HG02938 (cell line): ENCODE measurements at regions not wholly inside any gene's neighbourhood (a gene's known extent, or its start where the extent isn't known, plus 50 kb on each side); places are given as distances from the start of the nearest gene placed in this dataset.

Experiments
- ATAC-seq: cut with Tn5 transposase; IDR thresholded peaks from one replicate; pipeline ENCODE4 v1.9.1; 2021; ENCODE audit warnings: mild to moderate bottlenecking, moderate library complexity; ENCODE audit not compliant: unreplicated experiment

DNA sequence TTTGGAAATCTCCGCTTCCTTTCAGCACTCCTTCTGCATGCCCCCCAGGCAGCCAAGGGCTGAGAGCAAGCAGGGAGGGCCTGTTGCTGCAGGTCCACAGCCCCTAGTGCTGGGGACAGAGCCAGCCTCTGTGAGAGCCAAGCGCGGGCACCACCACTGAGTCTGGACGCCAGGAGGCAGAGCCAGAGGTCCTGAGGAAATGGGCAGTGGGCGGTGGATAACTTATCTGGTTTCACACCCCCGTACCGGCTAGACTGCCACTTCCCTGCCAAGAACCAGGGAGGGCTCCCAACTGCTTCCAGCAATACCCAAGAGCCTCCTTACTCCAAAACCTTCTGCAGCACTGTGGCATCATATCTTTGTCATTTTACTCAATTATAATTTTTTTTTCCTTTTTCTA lies 141.6 kb upstream of the IGF1R start:
- ATAC-seq = no peak

DNA sequence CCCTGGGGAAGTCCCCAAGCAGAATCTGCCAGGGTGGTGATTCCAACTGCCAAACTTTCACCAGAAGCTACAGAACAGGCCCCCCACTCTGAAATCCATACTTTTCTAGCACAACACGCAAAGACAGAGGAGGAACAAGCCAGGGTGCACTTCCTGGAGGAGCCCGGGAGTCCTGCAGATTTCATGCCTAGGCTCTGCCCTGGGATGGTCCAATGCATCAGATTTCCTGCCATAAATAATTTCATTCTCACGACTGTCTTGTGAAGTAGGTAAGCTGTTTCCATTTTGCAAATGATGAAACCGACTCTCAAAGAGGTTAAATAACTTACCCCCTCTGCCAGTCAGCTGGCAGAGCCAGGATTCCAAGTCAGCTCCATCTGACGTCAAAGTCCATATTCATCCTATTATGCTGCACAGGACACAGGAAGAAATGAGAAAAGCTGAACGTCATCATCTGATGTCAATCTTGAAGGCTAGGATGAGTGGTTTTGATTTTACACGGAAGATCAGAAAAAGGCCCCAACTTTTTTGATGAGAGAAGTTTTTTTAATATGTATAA lies 134.8 kb upstream of the IGF1R start:
- ATAC-seq = no peak

DNA sequence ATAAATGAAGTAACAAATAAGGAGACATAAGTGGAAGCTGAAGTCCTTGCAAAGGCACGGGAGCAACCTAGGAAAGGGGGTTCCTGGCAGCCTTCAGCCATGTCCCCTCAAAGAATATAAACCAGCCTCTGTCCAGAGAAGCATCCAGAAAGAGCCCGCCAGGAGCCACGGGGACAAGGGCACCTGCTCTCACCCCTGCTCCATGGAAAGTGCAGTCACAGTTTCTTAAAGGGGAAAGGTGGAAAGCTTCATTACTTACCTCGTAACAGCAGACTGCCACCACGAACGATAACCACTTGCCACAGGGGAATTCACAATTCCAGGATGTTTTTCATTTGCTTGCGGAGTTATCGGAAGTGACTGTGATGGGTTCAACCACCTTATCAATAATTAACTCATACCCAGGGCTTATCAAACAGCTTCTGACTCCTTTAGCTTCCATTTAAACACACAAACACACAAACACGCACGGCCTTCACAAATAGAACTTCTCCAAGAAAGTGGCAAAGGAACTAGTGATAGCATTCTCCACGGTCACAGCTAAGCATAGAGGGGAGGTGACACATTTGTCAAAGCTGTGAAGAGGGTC lies 134.2 kb upstream of the IGF1R start:
- ATAC-seq = no peak

DNA sequence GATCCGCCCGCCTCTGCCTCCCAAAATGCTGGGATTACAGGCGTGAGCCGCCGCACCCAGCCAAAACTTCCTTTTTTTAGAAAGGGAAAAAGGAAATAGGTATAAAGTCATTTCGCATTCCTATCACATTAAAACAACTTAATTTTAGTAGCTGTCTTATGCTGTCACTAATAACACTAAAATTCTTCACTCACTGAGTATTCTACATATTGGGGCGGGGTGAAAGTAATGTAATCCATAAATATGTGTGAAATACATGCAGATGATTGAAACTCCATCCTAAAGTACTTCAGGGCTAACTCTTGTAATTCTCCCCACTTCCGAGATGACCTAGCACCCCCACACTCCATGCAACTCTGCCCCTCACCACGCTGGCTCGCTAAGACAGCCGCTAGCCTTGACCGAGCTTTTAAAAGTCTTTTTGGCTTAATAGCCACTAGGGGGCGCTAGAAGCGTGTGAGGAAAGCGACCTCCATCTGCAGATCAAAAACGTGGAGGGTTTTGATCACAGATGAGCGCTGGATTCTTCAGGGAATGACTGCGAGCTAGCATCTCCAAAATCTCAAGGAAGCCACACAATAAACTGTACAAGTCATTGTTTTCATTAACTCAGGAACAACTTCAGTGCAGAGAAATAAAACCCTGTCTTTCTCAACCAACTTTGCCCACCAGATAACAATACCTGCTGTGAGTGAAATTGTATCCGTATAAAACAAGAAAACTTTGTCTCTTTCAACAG lies 129.3 kb upstream of the IGF1R start:
- ATAC-seq = peak; percentile 83

- no peak for ATAC-seq
These were observed 128.4 kb upstream of the IGF1R start for GRCh38 chr15:98519767-98520550.

DNA sequence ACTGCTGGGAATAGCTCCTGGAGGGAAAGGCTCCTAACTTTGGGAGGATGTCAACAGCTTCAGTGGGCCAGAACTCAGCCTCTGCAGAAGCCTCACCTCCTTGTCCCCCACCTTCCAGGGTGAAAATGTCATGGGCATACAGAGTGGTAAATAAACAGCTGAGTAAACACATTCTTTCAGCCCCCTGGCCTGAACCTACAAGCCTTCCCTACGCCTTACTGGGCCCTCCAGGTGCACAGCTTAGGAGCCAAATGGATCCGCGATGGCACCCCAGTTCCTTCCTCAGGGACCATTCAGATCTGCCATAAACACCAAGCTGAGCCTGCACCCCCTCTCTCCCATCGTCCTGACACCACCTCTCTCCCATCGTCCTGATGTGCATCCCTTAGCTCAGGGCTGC lies 126.2 kb upstream of the IGF1R start:
- no peak for ATAC-seq

GRCh38 chr15:98523912-98524662 lies 124.3 kb upstream of the IGF1R start:
- ATAC-seq = no peak

DNA sequence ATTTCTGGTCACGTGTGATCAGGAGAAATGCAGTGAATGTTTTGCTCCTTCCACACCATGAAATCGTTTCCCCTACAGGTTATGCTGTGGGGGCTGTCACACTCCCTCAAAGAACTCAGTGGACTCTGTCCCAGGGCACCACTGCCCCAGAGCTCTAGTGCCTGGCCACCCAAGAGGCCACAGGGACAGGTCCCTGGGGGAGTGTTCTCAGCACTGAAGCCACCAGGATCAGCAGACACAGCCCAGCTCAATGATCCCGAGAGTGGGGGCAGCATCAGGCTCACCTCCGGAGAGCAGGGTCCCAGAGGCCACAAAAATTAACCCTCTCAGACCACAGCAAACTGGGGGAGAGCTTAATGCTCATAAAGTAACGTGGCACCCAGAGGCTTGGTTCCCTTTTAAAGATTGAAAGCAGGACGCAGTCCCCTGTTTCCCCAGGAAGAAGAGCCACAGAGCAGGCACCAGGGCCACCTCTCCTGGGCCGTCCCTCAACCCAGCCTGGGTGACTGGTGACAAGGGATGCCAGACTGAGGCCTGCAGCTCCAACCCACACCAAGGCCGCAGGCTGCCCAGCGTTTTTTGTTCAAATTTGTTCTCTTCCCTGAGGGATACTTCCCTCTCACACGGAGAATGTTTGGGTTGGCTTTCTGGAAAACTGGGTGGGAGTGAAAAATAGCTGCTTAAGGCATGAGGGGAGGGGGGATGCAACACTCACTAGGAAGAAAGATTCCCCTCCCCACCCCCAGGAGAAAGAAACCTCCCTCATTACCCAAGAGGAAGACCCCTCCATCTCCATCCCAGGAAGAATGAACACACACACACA lies 123.3 kb upstream of the IGF1R start:
- ATAC-seq = no peak

GRCh38 chr15:98525661-98526001 lies 122.7 kb upstream of the IGF1R start:
- no peak for ATAC-seq

- ATAC-seq = no peak
These were observed 122.2 kb upstream of the IGF1R start for GRCh38 chr15:98526094-98526493.

- ATAC-seq = no peak
These were observed 120.2 kb upstream of the IGF1R start for GRCh38 chr15:98528046-98528725.

DNA sequence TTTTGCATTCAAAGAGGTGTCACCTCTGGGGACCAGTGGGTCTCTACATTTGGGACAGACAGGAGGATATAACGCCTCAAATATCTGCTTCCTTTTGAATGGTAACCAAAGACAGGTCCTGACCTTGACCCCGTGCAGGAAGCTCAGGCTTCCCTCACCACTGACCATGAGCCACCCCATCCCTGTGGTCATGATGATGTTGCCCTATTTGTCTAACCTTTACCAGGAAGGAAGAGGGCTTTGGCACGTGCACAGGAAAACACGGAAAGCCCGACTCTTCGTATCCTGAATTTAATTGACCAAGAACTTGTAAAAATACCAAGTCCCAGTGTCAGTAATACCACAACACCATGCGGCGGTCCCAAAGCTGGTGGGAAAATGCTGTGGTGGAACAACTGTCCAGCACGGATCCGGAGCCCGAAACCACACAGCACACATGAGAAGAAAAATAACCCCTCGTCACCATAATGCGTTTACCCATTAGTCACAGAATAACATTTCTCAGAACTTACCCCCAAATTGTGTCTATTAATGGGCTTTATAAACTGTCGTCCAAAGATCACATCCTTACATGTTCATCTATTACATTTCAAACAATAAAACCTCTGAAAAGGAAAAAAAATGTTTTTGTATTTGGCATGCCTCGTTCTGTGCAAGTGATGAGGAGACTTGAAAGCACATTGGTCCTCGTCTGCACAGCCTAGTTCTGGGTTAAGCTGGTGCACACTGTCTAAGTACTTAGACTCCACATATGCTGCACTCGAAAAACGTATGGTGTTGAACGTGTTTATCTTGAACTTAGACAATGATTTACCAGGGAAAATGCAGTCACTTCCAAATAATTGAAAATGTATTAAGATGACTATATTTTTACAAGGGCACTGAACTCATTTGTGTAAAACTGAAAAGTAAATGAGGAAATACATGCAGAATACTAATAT lies 118.9 kb upstream of the IGF1R start:
- no peak for ATAC-seq

DNA sequence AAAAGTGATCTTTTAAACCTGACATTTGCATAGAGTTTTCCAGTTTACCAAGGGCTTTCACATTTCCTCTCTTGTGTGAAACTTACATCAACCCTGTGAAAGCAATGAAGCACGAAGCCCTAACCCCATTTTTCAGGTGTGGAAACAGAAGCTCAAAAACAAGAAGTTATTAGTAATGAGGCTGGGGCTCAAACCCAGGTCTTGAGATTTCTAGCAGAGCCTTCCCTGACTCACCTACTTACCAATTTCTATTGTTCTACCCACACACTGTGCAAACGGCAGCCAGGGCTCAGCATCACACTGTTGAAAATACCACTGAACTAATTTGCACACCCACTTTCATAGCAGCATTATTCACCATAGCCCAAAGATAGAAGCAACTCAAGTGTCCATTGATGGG lies 117.8 kb upstream of the IGF1R start:
- ATAC-seq = no peak

GRCh38 chr15:98532063-98532462 lies 116.3 kb upstream of the IGF1R start:
- no peak for ATAC-seq

DNA sequence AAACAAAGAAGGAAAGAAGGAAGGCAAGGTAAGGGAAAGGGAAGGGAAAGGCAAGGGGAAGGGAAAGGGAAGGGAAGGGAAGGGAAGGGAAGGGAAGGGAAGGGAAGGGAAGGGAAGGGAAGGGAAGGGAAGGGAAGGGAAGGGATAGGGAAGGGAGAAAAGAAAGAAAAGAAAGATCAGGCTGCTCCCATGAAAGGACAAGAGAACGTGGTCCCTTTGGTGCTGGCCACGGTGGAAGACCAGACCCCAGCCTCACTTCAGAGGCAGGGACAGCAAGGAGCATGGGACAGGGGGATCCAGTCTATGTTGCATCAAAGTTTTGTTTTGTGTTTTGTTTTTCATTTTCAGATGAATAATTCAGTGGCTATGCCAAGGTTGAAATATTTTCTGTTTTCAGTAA lies 111.4 kb upstream of the IGF1R start:
- no peak for ATAC-seq

GRCh38 chr15:98537516-98538060 lies 110.8 kb upstream of the IGF1R start:
- ATAC-seq = no peak

DNA sequence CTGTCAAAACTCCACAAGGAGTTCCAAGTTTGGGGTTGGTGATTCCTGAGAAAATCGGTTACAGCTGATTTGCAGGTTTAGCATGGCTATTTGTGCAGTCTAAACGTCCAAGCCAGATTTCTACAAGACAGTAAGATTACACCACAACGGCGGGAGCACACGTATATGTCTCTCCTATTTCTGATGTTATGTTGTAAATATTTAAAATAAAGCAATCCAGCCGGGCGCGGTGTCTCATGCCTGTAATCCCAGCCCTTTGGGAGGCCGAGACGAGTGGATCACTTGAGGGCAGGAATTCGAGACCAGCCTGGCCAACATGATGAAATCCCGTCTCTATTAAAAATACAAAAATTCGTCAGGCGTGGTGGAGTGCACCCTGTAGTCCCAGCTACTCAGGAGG lies 106.8 kb upstream of the IGF1R start:
- no peak for ATAC-seq

GRCh38 chr15:98543237-98543636 lies 105.1 kb upstream of the IGF1R start:
- ATAC-seq = no peak
